Mammary epithelial cell (primary cell): ENCODE measurements at regions not wholly inside any gene's neighbourhood (a gene's known extent, or its start where the extent isn't known, plus 50 kb on each side); places are given as distances from the start of the nearest gene placed in this dataset.

Experiments
- EZH2 ChIP-seq: IDR thresholded peaks from 2 replicates; pipeline ENCODE4 v1.6.1; 2012; ENCODE audit warnings: low read length, inconsistent platforms, borderline replicate concordance
- TF ChIP-seq, protein P1 (sequence below), 2 donors: IDR thresholded peaks in 1 of 2; conservative IDR thresholded peaks in 1 of 2; 2 replicates each; pipeline ENCODE4 v1.5.1; 2011 to 2012; ENCODE audit warnings: inconsistent platforms in 2 of 2, low read length in 2 of 2, mild to moderate bottlenecking in 2 of 2, control low read depth in 1 of 2, low read depth in 1 of 2; ENCODE audit not compliant: insufficient read depth in 1 of 2; ENCODE audit errors: extremely low read depth in 1 of 2

DNA sequence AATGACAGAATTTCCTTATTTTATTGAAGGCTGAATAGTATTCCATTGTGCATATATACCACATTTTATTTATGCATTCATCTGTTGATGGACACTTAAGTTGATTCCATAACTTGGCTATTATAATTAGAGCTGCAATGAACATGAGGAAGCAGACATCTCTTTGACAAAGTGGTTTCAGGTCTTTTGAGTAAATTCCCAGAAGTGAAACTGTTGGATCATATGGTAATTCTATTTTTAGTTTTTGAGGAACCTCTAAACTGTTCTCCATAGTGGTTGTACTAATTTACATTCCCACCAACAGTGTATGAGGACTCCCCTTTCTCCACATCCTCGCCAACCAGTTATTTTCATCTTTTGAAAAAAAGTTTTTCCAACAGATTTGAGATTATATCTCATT, 77.5 kb downstream of the TMEM200C start:
- TF ChIP-seq, protein P1, sequence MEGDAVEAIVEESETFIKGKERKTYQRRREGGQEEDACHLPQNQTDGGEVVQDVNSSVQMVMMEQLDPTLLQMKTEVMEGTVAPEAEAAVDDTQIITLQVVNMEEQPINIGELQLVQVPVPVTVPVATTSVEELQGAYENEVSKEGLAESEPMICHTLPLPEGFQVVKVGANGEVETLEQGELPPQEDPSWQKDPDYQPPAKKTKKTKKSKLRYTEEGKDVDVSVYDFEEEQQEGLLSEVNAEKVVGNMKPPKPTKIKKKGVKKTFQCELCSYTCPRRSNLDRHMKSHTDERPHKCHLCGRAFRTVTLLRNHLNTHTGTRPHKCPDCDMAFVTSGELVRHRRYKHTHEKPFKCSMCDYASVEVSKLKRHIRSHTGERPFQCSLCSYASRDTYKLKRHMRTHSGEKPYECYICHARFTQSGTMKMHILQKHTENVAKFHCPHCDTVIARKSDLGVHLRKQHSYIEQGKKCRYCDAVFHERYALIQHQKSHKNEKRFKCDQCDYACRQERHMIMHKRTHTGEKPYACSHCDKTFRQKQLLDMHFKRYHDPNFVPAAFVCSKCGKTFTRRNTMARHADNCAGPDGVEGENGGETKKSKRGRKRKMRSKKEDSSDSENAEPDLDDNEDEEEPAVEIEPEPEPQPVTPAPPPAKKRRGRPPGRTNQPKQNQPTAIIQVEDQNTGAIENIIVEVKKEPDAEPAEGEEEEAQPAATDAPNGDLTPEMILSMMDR (conservative IDR thresholded peaks at IDR 0.05 in 1 of 2, IDR thresholded peaks at IDR 0.05 in 1 of 2; ENCODE audit: extremely low read depth in 1 of 2, insufficient read depth in 1 of 2, low read depth in 1 of 2, low read length in 2 of 2) = no peak
- no peak for TF ChIP-seq EZH2
